A673 (cell line): ENCODE measurements at regions not wholly inside any gene's neighbourhood (a gene's known extent, or its start where the extent isn't known, plus 50 kb on each side); places are given as distances from the start of the nearest gene placed in this dataset.

Experiments used
- BruUV-seq: library from RNA; stranded (reverse); fragments of 400-500 nt; replicated peaks from 2 replicates; lab custom pipeline; 2021; lab: Mats Ljungman, UMichigan
- CTCF ChIA-PET: fragments of 300-600 bp; sonication (Branson Sonifier 250); formaldehyde crosslinking; loops from one replicate; lab custom pipeline; 2022; ENCODE audit warnings: antibody characterized with exemption; lab: Charles Lee
- POLR2A ChIA-PET: fragments of 300-600 bp; sonication (Branson Sonifier 250); formaldehyde crosslinking; loops from one replicate; lab custom pipeline; 2022; ENCODE audit warnings: antibody characterized with exemption; ENCODE audit not compliant: low non-redundant PET; lab: Charles Lee
- DNase-seq: peaks from one replicate; pipeline ENCODE4 v3.0.0-alpha.2; 2015; ENCODE audit warnings: low spot score
- H3K27ac ChIP-seq: fragments of 200-600 bp; sonication (generic); 2 replicates; pipeline ENCODE4 v1.5.1; 2016; ENCODE audit warnings: mixed run types, low read depth, mild to moderate bottlenecking, mixed read lengths, antibody characterized with exemption, low read length; ENCODE audit not compliant: poor library complexity, severe bottlenecking
- H3K27me3 ChIP-seq: fragments of 200-600 bp; sonication (generic); replicated peaks from 2 replicates; pipeline ENCODE4 v1.6.1; 2017; ENCODE audit warnings: mixed run types, low read depth, mild to moderate bottlenecking, mixed read lengths, antibody characterized with exemption, low read length; ENCODE audit not compliant: insufficient read depth, poor library complexity
- H3K36me3 ChIP-seq: fragments of 200-600 bp; sonication (generic); 2 replicates; pipeline ENCODE4 v1.6.1; 2016; ENCODE audit warnings: mixed run types, mild to moderate bottlenecking, mixed read lengths, antibody characterized with exemption, low read length; ENCODE audit not compliant: insufficient read depth, poor library complexity, severe bottlenecking
- H3K4me1 ChIP-seq: fragments of 200-600 bp; sonication (generic); 2 replicates; pipeline ENCODE4 v1.6.1; 2017; ENCODE audit warnings: mixed run types, mild to moderate bottlenecking, mixed read lengths, antibody characterized with exemption, low read length; ENCODE audit not compliant: insufficient read depth, poor library complexity, severe bottlenecking
- H3K4me3 ChIP-seq: fragments of 200-600 bp; sonication (generic); 2 replicates; pipeline ENCODE4 v1.5.1; 2016; ENCODE audit warnings: low read depth, mixed run types, mild to moderate bottlenecking, mixed read lengths, low read length; ENCODE audit not compliant: poor library complexity, severe bottlenecking
- H3K9me3 ChIP-seq: fragments of 200-600 bp; sonication (generic); 2 replicates; pipeline ENCODE4 v1.6.1; 2016; ENCODE audit warnings: mixed run types, low read depth, mild to moderate bottlenecking, mixed read lengths, antibody characterized with exemption, low read length; ENCODE audit not compliant: poor library complexity, severe bottlenecking
- CTCF ChIP-seq: fragments of 300-800, 200-600 bp; sonication (generic); conservative IDR thresholded peaks from 2 replicates; pipeline ENCODE4 v1.5.1; 2017; ENCODE audit warnings: low read depth, mild to moderate bottlenecking, antibody characterized with exemption, low read length, moderate library complexity, mixed read lengths
- EZH2 ChIP-seq: fragments of 200-600 bp; sonication (generic); IDR thresholded peaks from 2 replicates; pipeline ENCODE4 v1.6.1; 2017; ENCODE audit warnings: borderline replicate concordance, low read depth, mild to moderate bottlenecking, mixed read lengths, antibody characterized with exemption, low read length; ENCODE audit not compliant: poor library complexity, severe bottlenecking
- intact Hi-C: fragments of 100-400 bp; cut with micrococcal nuclease; formaldehyde crosslinking; loops from one replicate; pipeline ENCODE4 v1.10.0; 2022; ENCODE audit not compliant: unreplicated experiment

- no TSS peak for BruUV-seq
- no peaks in the 10 kb centered on the region for H3K27me3 ChIP-seq
- H3K27ac ChIP-seq = no peak overlapping the region
- CTCF ChIA-PET = no interaction called here
- peaks cover 11% of the 10 kb centered on the region for H3K4me1 ChIP-seq
- POLR2A ChIA-PET = no interaction called here
- no peak overlapping the region for H3K4me3 ChIP-seq
- DNase-seq = no peak
- intact Hi-C loops = no loop called here
- TF ChIP-seq EZH2 = no peak
- TF ChIP-seq CTCF = no peak
- H3K36me3 ChIP-seq = no peaks in the 10 kb centered on the region
- H3K9me3 ChIP-seq = no peaks in the 10 kb centered on the region
Observed at GRCh38 chr11:86153439-86153838, 84.6 kb upstream of the PICALM start.

DNA sequence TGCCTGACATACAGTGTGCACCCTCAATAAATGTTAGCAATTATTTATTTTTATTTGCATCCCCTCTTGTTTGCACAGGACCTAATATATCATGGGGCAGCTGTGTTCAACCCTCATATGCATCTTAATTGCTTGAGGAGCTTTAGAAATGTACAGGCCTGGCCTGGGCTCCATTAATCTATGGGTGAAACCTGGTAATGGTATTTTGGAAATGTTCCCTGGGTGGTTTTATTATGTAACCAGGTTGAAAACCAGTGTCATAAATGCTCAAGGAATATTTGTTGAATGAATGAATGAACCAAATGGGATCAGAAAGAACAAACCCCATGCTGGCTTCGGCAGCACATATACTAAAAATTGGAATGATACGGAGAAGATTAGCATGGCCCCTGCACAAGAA lies 84.0 kb upstream of the PICALM start:
- Histone ChIP-seq H3K4me3 (no peak overlapping the region), H3K9me3 (no peaks in the 10 kb centered on the region), H3K27me3 (no peaks in the 10 kb centered on the region), H3K36me3 (no peaks in the 10 kb centered on the region), H3K4me1 (peaks cover 11% of the 10 kb centered on the region), H3K27ac (no peak overlapping the region)
- BruUV-seq = no TSS peak
- intact Hi-C loops = no loop called here
- no peak for DNase-seq
- CTCF ChIA-PET = no interaction called here
- TF ChIP-seq CTCF = no peak
- TF ChIP-seq EZH2 = no peak
- POLR2A ChIA-PET = no interaction called here

- ChIA-PET CTCF (no interaction called here), POLR2A (no interaction called here)
- H3K27ac ChIP-seq = no peak overlapping the region
- no peak overlapping the region for H3K4me3 ChIP-seq
- no TSS peak for BruUV-seq
- H3K4me1 ChIP-seq = peaks cover 11% of the 10 kb centered on the region
- intact Hi-C loops = no loop called here
- no peak for DNase-seq
- H3K36me3 ChIP-seq = no peaks in the 10 kb centered on the region
- no peaks in the 10 kb centered on the region for H3K9me3 ChIP-seq
- TF ChIP-seq EZH2 (no peak), CTCF (no peak)
- no peaks in the 10 kb centered on the region for H3K27me3 ChIP-seq
Observed at GRCh38 chr11:86152006-86152862, 83.3 kb upstream of the PICALM start.
